HEK293T (cell line): ENCODE measurements at regions not wholly inside any gene's neighbourhood (a gene's known extent, or its start where the extent isn't known, plus 50 kb on each side); places are given as distances from the start of the nearest gene placed in this dataset.

Experiments
- ARNT ChIP-seq: fragments of 450-650 bp; IDR thresholded peaks from 2 replicates; pipeline ENCODE4 v1.6.1; 2017; ENCODE audit warnings: mild to moderate bottlenecking
- BHLHE40 ChIP-seq: fragments of 450-650 bp; IDR thresholded peaks from 2 replicates; pipeline ENCODE4 v1.6.1; 2016; ENCODE audit warnings: mild to moderate bottlenecking, moderate library complexity, borderline replicate concordance
- CTBP1 ChIP-seq: fragments of 450-650 bp; IDR thresholded peaks from 2 replicates; pipeline ENCODE4 v1.6.1; 2016; ENCODE audit warnings: borderline replicate concordance
- LEF1 ChIP-seq: fragments of 450-650 bp; IDR thresholded peaks from 2 replicates; pipeline ENCODE4 v1.6.1; 2017; ENCODE audit warnings: mild to moderate bottlenecking, borderline replicate concordance
- ZNF384 ChIP-seq: fragments of 450-650 bp; IDR thresholded peaks from 2 replicates; pipeline ENCODE4 v1.6.1; 2016

GRCh38 chr10:77732213-77733003 lies 94.8 kb upstream of the KCNMA1 start:
- TF ChIP-seq CTBP1, result no peak
- TF ChIP-seq LEF1, result no peak
- no peak for TF ChIP-seq ARNT
- TF ChIP-seq ZNF384, result no peak
- TF ChIP-seq BHLHE40, result no peak
